ENCODE measurements at regions not wholly inside any gene's neighbourhood (a gene's known extent, or its start where the extent isn't known, plus 50 kb on each side); places are given as distances from the start of the nearest gene placed in this dataset.
"Not testable (repeated sequence)": the region's sequence is repeated elsewhere in the genome, so short reads cannot be mapped to it uniquely, and the experiment has no call there.

DNA sequence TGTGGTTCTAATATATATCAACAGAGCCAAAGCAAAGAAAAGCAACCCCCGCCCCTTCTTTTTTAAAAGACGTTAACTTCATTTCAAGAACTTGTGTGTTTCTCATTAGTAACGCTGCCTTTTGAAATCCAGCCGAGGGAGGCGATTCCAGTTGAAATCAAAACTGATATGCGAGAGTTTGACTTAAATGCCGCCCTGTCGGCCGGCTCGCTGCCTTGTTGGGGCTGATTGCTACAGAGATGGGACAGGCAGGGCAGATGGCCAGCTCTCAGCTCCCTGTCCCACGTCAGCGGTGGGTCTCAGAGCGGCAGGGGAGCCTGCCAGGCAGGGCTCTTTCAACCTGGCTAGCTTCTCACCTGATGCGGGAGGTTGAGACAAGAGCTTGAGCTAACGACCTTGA lies 51.9 kb upstream of the ALX4 start:
- no peak for DNase-seq (ENCODE audit: low spot score)

DNA sequence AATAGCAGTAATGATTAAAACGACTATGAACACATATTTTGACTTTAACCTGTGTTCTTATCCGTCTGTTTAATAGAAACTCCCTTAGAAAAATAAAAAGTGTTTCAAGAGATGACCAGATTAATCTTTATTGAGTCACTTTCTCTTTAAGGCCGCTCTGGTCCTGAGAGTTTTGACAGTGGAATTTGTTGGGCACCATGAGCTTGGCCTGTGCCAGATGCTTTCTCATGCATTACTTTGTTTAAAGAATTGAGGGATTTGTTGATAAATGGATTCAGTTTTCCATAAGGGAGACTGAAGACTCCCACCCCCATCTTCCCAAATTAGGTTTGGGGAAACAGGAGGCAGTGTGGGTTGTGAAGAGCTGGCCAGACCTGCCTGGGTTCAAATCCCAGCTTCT lies 53.2 kb upstream of the ALX4 start:
- no peak for DNase-seq (ENCODE audit: low spot score)

GRCh38 chr11:44364596-44364995 lies 54.7 kb upstream of the ALX4 start:
- no peak for DNase-seq (ENCODE audit: low spot score)

- no peak for DNase-seq (ENCODE audit: low spot score)
These were observed 55.7 kb upstream of the ALX4 start for GRCh38 chr11:44365616-44366015.

DNA sequence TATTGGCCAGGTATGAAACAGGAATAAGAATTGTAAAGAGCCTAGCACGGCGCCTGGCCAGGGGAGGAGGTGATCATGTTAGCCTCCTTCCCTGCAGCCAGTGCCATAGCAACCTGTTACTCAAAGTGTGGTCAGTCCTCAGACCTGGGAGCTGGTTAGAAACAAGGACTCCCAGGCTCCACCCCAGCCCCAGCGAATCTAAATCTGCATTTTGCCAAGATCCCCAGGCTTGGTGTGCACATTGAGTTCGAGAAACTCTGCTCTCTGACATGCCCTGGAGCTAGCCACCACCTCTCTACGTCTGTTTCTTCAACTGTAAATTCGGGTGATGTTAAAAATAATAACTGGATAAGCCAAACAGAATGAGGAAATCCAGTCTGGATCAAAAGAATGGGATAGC lies 56.1 kb upstream of the ALX4 start:
- DNase-seq (ENCODE audit: low spot score) = no peak

- DNase-seq (ENCODE audit: low spot score) = no peak
These were observed 56.8 kb upstream of the ALX4 start for GRCh38 chr11:44366741-44367140.

DNA sequence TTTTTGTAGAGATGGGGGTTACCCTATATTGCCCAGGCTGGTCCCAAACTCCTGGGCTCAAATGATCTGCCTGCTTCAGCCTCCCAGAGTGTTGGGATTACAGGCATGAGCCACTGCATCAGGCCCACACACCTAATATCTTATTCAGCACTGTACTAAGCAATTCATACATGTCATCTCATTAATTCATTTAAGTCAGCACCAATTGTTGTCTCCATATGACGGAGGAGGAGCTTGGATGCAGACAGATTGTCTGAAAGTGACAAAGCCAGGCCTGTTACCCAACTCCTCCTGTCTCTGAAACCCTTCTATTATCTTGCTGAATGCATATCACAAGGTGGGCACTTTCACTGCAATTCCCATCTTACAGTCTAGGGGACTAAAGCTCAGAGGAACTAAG lies 57.5 kb upstream of the ALX4 start:
- DNase-seq (ENCODE audit: low spot score) = no peak

- DNase-seq (ENCODE audit: low spot score) = no peak
These were observed 58.9 kb upstream of the ALX4 start for GRCh38 chr11:44368886-44369285.

DNA sequence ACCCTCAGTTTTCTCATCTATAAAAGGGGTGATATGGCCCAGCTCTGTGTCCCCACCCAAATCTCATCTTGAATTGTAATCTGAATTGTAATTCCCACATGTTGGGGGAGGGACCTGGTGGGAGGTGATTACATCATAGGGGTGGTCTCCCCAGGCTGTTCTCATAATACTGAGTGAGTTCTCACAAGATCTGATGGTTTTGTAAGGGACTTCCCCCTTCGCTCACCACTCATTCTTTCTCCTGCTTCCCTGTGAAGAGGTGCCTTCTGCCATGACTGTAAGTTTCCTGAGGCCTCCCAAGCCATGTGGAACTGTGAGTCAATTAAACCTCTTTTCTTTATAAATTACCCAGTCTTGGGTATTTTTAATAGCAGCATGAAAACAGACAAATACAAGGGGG lies 61.1 kb upstream of the ALX4 start:
- DNase-seq (ENCODE audit: low spot score) = not testable (repeated sequence)

GRCh38 chr11:44371706-44372105 lies 61.8 kb upstream of the ALX4 start:
- no peak for DNase-seq (ENCODE audit: low spot score)

- DNase-seq (ENCODE audit: low spot score) = peak; percentile 62
These were observed 63.0 kb upstream of the ALX4 start for GRCh38 chr11:44372989-44373388.

GRCh38 chr11:44374001-44374400 lies 64.1 kb upstream of the ALX4 start:
- DNase-seq (ENCODE audit: low spot score) = no peak

GRCh38 chr11:44376423-44376822 lies 66.5 kb upstream of the ALX4 start:
- DNase-seq (ENCODE audit: low spot score) = no peak

DNA sequence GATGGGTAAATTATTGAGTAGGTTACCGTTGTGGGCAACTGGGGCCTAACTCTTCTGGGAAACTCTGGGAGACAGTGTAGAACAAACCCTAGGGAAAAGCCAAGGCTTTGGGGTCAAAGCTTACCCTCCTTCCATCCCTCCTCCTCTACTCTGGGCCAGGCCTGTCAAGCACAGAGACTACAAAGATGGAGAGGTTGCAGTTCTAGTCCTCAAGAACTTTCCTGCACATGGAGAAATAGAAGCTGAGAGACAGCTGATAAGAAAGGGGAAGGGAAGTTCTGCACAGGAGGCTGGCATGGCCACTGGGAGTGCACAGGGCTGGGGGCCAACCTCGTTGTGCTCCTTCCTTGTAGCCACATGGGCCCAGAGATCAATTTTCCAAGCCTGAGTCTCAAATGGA lies 67.2 kb upstream of the ALX4 start:
- DNase-seq (ENCODE audit: low spot score) = no peak

GRCh38 chr11:44377914-44378321 lies 68.0 kb upstream of the ALX4 start:
- no peak for DNase-seq (ENCODE audit: low spot score)

- DNase-seq (ENCODE audit: low spot score) = no peak
These were observed 69.4 kb upstream of the ALX4 start for GRCh38 chr11:44379141-44380008.

DNA sequence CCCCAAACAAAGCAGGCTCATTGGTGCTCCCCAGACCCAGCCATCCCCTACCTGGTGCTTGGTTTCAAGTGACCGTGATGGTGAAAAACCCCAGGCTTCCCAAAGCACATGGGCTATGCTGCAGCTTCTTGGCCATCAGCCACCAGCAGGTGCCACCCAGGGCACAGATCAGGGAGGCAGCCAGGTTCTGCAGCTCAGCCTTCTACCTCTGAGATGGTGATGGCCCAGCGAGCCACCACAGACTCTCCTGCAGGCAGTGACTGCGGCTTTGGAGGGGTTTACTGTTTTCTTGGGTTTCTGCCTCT lies 70.0 kb upstream of the ALX4 start:
- DNase-seq (ENCODE audit: low spot score) = no peak

- no peak for DNase-seq (ENCODE audit: low spot score)
These were observed 70.9 kb upstream of the ALX4 start for GRCh38 chr11:44380820-44381219.

- no peak for DNase-seq (ENCODE audit: low spot score)
These were observed 71.3 kb upstream of the ALX4 start for GRCh38 chr11:44381261-44381660.

- DNase-seq (ENCODE audit: low spot score) = no peak
These were observed 72.2 kb upstream of the ALX4 start for GRCh38 chr11:44382118-44382517.

DNA sequence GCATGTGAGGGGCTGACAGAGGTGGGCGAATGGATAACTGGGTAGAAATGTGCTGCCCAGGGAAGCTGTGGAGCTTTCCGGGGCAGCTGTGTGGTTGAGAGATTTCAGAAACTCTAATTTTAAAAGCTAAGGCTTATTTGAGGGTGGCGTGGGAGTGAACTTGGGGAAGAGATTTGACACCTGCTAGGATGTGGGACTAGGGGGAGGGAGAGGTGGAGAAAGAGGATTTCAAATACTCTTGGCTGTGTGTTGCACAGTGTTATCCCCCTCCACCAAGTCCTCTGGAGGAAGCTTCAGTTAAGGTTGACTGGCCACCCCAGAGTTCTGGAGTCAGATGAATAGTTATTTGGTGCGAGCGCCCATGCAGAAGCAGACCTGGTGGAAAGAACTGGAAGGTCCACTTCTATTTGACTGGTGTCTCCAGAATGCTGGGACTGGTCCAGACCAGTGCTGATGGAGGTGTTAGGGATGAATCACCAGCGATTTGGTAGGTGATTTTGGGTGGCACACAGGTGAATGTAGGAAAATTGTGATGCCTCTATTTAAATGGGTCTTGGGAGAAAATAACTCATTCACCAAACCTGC lies 72.8 kb upstream of the ALX4 start:
- no peak for DNase-seq (ENCODE audit: low spot score)

GRCh38 chr11:44383246-44383645 lies 73.3 kb upstream of the ALX4 start:
- DNase-seq (ENCODE audit: low spot score) = no peak

GRCh38 chr11:44387415-44387814 lies 77.5 kb upstream of the ALX4 start:
- no peak for DNase-seq (ENCODE audit: low spot score)

- no peak for DNase-seq (ENCODE audit: low spot score)
These were observed 77.9 kb upstream of the ALX4 start for GRCh38 chr11:44387825-44388224.
